ELF-1 (cell line): ENCODE measurements at regions not wholly inside any gene's neighbourhood (a gene's known extent, or its start where the extent isn't known, plus 50 kb on each side); places are given as distances from the start of the nearest gene placed in this dataset.

ENCODE experiments used
- DNase-seq: peaks from one replicate; pipeline ENCODE4 v3.0.0-alpha.2; 2016; ENCODE audit warnings: low read depth, low spot score

- no peak for DNase-seq
These were observed 90.7 kb downstream of the ZNF281 start for GRCh38 chr1:200319148-200319547.

- no peak for DNase-seq
These were observed 92.6 kb downstream of the ZNF281 start for GRCh38 chr1:200317236-200317635.

- DNase-seq = no peak
These were observed 93.6 kb downstream of the ZNF281 start for GRCh38 chr1:200316148-200316803.

DNA sequence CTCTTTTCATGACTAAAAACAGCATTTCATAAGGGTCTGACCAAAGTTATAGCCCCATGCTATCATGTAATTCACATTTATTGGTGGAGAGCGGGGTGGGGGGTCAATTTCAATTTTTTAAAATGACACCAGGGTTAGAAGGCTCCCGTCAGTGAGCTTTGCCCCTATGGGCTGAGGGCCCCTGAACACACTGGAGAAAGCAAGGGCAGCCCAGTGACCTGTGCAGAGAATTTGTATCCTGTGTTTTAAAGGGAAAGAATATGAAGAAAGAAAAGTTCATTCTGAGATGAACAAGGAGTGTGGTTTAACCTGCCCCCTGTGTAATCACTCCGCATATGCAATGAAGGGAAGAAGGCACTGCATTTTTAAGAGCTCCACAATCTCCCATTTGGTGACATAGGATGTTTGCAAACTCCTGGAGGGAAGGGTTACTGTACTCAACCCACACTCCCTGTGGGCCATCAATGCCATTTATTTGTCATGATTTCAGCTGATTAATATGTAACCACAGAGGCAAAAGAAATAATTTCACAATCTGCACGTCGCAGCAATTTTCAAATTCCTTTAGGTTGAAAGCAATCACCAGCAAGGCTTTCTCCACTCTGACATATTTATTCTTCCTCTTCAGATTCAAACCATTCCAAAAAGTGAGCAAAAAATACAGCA is 95.6 kb downstream of the ZNF281 start:
- no peak for DNase-seq

- no peak for DNase-seq
These were observed 98.6 kb downstream of the ZNF281 start for GRCh38 chr1:200311256-200311655.

GRCh38 chr1:200310824-200311223 is 99.0 kb downstream of the ZNF281 start:
- DNase-seq = no peak

DNA sequence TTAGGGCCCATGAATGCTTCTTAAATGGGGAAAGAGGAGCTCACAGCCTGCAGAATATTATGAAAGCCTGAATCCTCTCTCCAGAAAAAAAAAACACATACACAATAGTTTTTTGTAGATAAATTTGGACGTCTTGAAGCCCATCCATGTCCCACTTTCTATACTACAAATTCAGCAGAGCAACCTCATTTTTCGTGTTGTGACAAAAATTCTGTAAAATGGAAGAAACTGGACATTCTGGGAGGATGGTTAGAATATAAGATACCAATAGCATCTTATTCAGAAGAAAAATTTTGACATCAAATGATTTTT is 102.1 kb downstream of the ZNF281 start:
- DNase-seq = no peak

DNA sequence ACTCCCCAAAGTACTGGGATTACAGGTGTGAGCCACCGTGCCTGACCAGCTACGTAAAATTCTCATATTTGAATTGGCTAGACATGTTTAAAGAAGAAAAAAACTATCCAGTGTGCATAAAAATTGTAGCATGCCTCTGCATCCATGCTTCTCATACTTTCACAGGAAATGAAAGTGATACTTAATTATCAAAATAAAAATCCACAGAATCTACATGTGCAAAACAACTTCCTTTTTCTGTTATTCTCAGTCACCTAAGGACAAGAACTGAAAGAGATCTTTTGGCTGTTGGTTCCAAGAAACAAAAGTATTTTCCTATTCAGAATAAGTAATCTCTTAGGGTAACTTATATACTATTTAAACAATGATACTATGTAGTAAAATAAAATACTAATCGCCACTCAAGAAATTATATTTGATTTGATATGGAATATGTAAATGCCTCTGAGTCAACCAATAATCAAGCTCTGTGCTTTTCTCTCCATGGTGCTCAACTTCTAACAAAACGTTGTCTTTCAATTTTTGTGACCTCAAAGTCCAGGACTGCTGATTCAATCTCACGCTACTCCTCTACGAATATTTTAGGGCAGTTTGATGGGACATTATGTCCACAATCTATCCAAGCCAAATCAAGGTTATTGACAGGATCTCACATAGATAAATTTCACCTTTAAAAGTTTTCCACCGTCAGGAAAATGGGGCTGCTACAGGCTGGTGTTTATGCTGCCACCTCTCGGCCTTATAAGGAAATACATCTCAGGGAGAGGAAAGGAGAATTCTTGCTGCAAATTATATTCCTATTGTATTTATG is 102.7 kb downstream of the ZNF281 start:
- no peak for DNase-seq

DNA sequence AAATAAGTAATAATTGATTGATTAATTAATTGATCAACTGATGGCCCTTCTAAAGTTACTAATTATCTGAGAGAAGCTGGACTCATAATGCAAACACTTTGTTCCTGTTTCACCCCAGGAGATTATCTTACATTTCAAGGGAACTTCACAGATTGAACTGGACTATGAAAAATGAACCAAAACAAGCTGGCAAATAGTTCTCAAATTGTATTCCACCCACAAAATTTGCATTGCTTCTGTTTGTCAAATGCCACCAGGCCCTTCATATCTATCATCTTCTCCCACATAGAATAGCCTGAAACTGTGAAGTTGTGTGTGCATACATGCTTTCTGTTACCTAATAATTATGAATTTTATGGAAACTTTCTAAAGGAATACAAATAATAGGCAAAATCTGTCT is 104.0 kb downstream of the ZNF281 start:
- no peak for DNase-seq

DNA sequence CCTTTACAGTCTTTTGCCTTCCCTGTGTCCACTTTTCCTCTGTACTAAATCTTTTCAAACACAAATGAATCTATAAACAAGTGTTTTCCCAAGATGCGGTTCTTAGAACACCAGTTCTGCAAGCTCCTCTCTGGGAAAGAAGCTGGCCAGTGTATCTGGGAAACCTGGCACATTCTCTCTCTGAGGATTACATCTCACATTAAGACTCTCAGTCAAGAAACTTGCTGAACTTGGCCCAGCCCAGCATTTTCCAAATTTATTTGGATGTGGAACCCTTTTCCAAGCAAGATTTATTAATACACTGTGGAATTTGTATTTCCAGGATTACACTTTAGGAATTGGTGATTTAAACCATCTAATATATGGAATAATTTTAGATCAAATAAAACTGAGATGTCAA is 105.7 kb downstream of the ZNF281 start:
- DNase-seq = no peak

GRCh38 chr1:200302921-200303290 is 106.9 kb downstream of the ZNF281 start:
- DNase-seq = peak; percentile 16

DNA sequence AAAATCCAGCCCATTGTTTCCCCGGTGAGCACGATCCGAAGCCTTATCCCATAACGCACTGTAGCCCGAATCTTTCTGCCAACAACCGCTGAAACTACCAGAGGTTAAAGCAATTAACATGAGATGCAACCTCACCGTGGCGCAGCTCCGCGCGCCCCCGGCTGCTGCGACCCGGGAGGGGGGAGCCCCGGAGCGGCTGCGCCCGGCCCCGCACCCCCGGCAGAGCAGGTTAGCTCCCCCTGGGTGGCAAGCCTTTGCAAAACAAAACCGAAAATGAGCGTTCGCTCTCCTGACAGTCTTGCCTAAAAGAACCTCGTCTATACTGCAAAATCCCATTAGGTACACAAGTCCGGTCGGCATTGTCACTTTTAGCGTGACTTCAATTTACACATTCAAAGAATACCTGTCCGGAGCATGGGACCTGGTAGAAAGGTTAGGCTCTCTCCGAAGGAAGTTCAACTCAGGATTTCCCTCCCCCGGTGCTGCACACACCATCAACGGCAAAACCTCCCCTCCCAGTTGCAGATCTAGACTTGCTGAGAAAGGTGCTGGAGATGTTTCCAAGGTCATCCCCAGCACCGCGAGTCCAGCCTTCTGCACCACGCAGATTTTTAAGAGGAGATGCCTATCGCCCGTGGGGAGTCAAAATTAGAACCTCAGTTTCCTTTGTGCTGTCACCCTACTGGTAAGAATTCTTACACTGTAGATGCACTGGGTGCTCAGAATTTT is 107.5 kb downstream of the ZNF281 start:
- peak; percentile 34 for DNase-seq

DNA sequence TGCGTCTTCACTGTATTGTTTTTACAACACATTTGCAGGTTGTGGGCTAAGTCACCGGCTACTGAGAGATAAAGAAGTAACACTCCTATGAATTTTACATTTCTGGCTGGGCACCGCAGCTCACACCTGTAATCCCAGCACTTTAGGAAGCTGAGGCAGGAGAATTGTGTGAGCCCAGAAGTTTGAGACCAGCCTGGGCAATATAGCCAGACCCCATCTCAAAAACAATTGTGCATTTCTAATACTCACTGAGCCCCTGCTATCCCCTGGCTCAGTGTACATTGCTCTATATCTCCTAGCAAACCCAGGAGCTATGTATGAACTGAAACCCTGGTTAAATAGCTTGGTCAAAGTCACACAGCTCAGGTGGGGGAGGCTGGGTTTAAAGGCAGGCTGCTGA is 108.7 kb downstream of the ZNF281 start:
- no peak for DNase-seq

DNA sequence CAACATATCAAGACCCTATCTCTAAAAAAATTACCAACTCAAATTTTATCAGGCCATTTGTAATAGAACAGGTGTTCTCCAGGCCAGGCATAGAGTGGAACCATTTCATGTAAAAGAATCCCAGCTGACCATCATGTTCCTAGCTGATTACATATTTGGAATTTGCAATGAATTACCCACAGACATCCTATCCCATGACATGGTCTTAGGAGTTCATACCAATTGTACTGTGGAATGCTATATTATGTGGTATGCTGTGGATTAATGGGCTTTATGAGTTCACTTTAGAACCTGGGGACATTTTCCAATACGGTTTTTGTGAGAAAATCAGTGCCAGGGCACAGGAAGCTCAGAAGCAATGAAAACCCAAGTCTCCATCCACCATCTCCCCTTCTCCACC is 110.3 kb downstream of the ZNF281 start:
- no peak for DNase-seq

DNA sequence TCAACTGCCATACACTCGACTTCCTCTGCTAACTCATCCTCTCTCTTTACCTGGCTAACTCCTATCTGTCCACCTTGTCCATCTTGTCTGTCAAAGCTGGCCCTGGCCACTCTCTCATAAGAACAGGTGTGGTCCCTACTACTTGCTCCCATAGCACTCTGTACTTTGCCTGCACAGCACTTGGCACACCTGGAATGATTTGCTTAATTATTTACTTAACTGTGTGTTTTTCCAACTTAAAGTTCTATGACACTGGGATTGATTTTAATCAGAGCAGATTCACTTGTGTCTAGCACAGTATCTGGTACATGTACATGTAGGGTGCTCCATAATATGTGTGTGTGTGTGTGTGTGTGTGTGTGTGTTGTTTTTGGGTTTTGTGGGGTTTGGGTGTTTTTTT is 111.6 kb downstream of the ZNF281 start:
- no peak for DNase-seq

GRCh38 chr1:200296091-200296661 is 113.7 kb downstream of the ZNF281 start:
- no peak for DNase-seq

- no peak for DNase-seq
These were observed 115.6 kb downstream of the ZNF281 start for GRCh38 chr1:200294241-200294640.

DNA sequence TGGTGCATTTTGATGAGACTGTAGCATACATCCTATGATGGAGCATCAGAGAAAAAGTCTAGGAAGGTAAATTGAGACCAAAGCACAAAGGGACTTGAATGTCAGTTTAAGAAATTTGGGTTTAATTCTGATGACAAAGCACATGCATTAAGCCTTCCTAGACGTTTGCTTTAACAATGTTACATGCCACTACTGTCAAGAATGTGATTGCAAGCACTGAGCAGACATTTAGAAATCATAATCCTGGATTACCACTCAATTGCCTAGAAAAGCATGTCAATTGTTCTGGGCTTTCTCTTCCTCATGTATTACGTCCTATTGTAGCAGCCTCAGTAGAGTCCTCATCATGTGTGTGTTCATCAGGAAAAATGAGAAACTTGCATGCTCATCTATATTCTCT is 117.1 kb downstream of the ZNF281 start:
- DNase-seq = no peak

DNA sequence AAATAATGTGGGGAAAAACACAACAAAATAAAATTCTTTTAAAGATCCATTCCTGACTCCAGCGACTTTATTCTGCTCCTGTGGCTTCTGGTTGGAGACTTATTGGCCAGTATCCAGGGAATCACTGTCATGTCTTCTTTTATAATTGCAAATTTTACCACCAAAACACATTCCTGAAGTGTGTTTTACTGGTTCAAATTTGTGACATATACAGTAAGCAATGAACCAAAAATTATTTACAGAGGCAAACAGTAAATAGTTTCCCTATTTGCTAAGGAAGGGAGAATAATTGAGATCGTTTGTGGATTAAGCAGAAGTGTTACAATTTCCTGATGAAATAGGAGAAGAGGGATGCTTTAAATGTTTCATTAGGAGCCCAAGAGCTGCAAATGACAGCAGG is 118.7 kb downstream of the ZNF281 start:
- DNase-seq = no peak

DNA sequence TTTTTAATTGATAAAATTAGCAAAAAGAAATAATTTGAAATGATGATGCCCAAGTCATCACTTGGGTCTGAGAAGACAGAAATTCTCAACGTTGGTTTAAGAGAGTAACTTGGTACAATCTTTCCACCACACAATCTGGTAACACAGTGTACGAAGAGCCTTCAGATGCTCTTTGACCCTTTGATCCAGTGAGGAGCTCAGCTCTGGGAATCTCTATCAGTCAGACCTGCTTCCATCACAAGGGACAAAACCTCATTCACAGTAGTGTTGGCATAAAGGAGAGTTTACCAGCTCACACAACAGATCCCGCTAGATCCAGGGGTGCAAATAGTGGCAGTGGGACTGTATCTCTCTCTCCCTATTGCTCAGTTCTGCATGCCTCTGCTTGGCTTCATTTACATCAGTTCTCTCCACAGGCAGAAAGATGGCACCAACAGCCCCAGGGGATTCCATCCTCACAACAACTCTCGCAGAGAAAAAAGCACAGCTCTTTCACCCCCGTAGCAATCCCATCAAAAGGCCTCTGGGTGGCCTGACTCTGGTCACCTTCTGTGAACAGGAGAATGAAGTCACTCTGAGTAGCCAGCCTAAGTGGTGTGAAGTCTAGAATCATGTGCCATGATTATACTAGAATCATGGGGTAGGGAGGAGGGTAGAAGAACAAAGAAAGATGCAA is 119.7 kb downstream of the ZNF281 start:
- DNase-seq = peak; percentile 88

DNA sequence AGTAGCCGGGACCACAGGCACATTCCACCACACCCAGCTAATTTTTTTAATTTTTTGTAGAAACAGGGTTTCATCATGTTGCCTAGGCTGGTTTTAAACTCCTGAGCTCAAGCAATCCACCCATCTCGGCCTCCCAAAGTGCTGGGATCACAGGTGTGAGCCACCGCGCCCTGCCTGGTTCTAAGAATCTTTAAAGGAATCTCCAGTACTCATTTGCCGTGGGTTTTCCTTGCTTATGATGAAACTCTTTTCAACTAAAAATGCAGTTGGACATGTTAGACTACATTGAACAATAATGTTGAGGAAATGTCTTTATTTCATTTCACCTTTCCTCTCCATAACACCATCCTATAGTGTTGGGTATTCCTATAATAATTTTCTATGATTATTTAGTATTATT is 121.6 kb downstream of the ZNF281 start:
- DNase-seq = no peak
